ENCODE measurements at regions not wholly inside any gene's neighbourhood (a gene's known extent, or its start where the extent isn't known, plus 50 kb on each side); places are given as distances from the start of the nearest gene placed in this dataset.
A peak's percentile ranks its signal among the peaks of the same experiment; 100 is the strongest.

DNA sequence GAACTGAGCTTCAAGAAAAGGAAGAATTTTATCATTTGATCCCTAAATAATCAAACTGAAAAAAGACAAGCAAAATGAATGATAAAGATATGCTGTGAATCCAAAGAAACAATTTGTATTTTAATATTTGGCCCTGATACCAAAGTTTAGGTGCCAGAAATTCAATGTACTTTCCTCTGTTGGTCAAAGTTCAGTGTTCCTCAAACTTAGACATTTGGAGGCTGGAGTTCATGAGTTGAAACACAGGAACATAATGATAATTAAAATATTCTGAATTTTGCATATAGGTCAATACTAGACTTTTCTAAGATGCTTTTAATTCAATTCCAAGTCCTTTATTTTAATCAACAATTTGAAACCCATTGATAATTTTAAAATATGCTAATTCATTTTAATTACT is 1007.7 kb upstream of the ATXN7L3B start:
- ATAC-seq (ENCODE audit: low read depth), result no peak
- no peaks in the 10 kb centered on the region for H3K4me1 ChIP-seq (ENCODE audit: insufficient read depth, poor library complexity, severe bottlenecking)

DNA sequence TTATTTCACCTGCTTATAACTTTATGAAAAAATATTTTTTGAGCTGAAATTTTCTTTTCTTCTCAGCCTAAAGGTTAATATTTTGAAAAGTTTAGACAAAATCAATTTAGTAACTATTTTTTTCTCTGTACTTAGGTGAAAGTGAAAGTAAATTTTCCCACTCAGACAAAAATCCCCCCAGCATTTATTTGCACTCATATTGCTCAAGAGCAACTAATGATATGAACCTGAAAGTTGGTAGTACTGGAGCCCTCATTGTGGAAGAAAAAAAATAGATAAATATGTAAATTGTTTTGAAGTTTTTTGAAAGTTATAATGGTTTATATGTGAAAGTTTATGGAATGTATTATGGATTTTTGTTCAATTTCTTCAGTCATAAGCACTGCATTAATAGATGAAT is 1005.9 kb upstream of the ATXN7L3B start:
- Histone ChIP-seq H3K4me1 (ENCODE audit: insufficient read depth, poor library complexity, severe bottlenecking) (no peaks in the 10 kb centered on the region), H3K4me3 (ENCODE audit: severe bottlenecking) (no peak overlapping the region), H3K36me3 (ENCODE audit: low read depth) (no peaks in the 10 kb centered on the region), H3K27ac (ENCODE audit: poor library complexity, severe bottlenecking) (no peak overlapping the region), H3K9me3 (ENCODE audit: severe bottlenecking) (no peaks in the 10 kb centered on the region), H3K27me3 (ENCODE audit: insufficient read depth, poor library complexity, severe bottlenecking) (no peaks in the 10 kb centered on the region)
- ATAC-seq (ENCODE audit: low read depth) (no peak), DNase-seq (ENCODE audit: low spot score) (no peak)
- TF ChIP-seq, protein P1, sequence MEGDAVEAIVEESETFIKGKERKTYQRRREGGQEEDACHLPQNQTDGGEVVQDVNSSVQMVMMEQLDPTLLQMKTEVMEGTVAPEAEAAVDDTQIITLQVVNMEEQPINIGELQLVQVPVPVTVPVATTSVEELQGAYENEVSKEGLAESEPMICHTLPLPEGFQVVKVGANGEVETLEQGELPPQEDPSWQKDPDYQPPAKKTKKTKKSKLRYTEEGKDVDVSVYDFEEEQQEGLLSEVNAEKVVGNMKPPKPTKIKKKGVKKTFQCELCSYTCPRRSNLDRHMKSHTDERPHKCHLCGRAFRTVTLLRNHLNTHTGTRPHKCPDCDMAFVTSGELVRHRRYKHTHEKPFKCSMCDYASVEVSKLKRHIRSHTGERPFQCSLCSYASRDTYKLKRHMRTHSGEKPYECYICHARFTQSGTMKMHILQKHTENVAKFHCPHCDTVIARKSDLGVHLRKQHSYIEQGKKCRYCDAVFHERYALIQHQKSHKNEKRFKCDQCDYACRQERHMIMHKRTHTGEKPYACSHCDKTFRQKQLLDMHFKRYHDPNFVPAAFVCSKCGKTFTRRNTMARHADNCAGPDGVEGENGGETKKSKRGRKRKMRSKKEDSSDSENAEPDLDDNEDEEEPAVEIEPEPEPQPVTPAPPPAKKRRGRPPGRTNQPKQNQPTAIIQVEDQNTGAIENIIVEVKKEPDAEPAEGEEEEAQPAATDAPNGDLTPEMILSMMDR (IDR thresholded peaks at IDR 0.05; ENCODE audit: poor library complexity, severe bottlenecking), result no peak

More for the DNA sequence above, 1007.7 kb upstream of the ATXN7L3B start:
- Histone ChIP-seq H3K27me3 (ENCODE audit: insufficient read depth, poor library complexity, severe bottlenecking) (no peaks in the 10 kb centered on the region), H3K36me3 (ENCODE audit: low read depth) (no peaks in the 10 kb centered on the region), H3K9me3 (ENCODE audit: severe bottlenecking) (no peaks in the 10 kb centered on the region), H3K4me3 (ENCODE audit: severe bottlenecking) (no peak overlapping the region), H3K27ac (ENCODE audit: poor library complexity, severe bottlenecking) (no peak overlapping the region)
- TF ChIP-seq, protein P1 (IDR thresholded peaks at IDR 0.05; ENCODE audit: poor library complexity, severe bottlenecking), result no peak
- no peak for DNase-seq (ENCODE audit: low spot score)

DNA sequence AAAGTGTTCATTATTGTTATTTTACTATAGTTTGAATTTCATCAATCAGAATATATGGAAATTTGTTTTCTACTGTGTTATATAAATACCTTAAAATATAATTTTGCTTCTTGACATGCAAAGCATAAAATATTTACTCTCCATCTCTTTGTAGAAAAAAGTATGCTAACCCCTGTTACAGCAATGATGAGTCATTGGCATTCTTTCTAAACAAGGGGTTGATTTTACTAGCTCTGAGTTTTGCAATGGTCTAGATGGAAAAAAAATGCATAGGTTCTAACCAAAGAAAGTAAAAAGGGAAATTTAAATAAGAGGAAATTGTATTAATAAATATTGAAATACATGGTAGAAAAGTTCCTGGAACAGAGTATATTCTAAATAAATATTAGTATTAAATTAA is 990.2 kb upstream of the ATXN7L3B start:
- Histone ChIP-seq H3K27me3 (ENCODE audit: insufficient read depth, poor library complexity, severe bottlenecking) (no peaks in the 10 kb centered on the region), H3K9me3 (ENCODE audit: severe bottlenecking) (no peaks in the 10 kb centered on the region)

DNA sequence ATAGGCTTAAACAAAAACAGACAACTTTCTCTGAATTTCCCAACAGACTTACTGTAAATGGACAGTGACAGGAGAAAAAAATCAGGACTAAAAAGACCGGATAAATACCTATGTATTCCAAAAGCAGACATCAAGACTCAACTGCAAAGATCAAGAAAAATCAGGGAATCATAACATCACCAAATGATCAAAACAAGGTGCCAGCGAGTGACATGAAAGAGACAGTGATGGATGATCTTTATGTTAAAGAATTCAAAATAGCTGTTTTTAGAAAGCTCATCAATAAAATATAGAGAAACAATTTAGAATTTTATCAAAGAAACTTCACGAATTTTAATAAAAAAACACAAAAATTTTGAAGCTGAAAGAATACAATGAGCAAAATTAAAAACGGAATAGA is 952.5 kb upstream of the ATXN7L3B start:
- Histone ChIP-seq H3K4me3 (ENCODE audit: severe bottlenecking) (no peak overlapping the region), H3K9me3 (ENCODE audit: severe bottlenecking) (no peaks in the 10 kb centered on the region), H3K4me1 (ENCODE audit: insufficient read depth, poor library complexity, severe bottlenecking) (no peaks in the 10 kb centered on the region), H3K27me3 (ENCODE audit: insufficient read depth, poor library complexity, severe bottlenecking) (no peaks in the 10 kb centered on the region), H3K36me3 (ENCODE audit: low read depth) (no peaks in the 10 kb centered on the region), H3K27ac (ENCODE audit: poor library complexity, severe bottlenecking) (no peak overlapping the region)
- TF ChIP-seq, protein P1 (IDR thresholded peaks at IDR 0.05; ENCODE audit: poor library complexity, severe bottlenecking), result no peak
- ATAC-seq (ENCODE audit: low read depth) (no peak), DNase-seq (ENCODE audit: low spot score) (no peak)

More for the DNA sequence above, 990.2 kb upstream of the ATXN7L3B start:
- Histone ChIP-seq H3K4me3 (ENCODE audit: severe bottlenecking) (no peak overlapping the region), H3K36me3 (ENCODE audit: low read depth) (no peaks in the 10 kb centered on the region), H3K27ac (ENCODE audit: poor library complexity, severe bottlenecking) (no peak overlapping the region), H3K4me1 (ENCODE audit: insufficient read depth, poor library complexity, severe bottlenecking) (no peaks in the 10 kb centered on the region)
- TF ChIP-seq, protein P1 (IDR thresholded peaks at IDR 0.05; ENCODE audit: poor library complexity, severe bottlenecking), result no peak
- ATAC-seq (ENCODE audit: low read depth) (no peak), DNase-seq (ENCODE audit: low spot score) (no peak)

DNA sequence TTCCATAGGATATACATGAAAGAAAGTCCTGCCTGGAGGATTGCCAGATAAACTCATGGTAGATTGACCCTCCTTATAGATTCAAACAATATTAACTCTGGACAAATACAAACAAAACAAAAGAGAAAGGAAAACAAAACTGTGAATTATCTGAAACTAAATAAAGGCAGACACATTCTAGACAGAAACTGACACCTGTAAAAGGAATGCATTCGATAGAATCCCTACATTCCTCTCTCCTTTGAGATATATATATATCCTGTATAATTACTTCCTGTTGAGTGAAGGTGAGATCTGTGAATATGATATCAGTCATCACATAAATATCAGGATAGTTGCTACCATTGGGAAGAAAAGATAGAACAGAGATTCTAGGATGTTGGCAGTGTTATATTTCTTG is 948.4 kb upstream of the ATXN7L3B start:
- TF ChIP-seq, protein P1 (IDR thresholded peaks at IDR 0.05; ENCODE audit: poor library complexity, severe bottlenecking), result no peak
- DNase-seq (ENCODE audit: low spot score) (no peak), ATAC-seq (ENCODE audit: low read depth) (peak; percentile 61)
- Histone ChIP-seq H3K27ac (ENCODE audit: poor library complexity, severe bottlenecking) (no peak overlapping the region), H3K4me1 (ENCODE audit: insufficient read depth, poor library complexity, severe bottlenecking) (no peaks in the 10 kb centered on the region), H3K36me3 (ENCODE audit: low read depth) (no peaks in the 10 kb centered on the region), H3K27me3 (ENCODE audit: insufficient read depth, poor library complexity, severe bottlenecking) (no peaks in the 10 kb centered on the region), H3K4me3 (ENCODE audit: severe bottlenecking) (no peak overlapping the region), H3K9me3 (ENCODE audit: severe bottlenecking) (no peaks in the 10 kb centered on the region)

Data from RWPE2 (cell line).